IMR-90 (cell line): ENCODE measurements at regions not wholly inside any gene's neighbourhood (a gene's known extent, or its start where the extent isn't known, plus 50 kb on each side); places are given as distances from the start of the nearest gene placed in this dataset.

Source experiments
- ATAC-seq: fragments of 200-7000 bp; cut with Tn5 transposase; 2 replicates; pipeline ENCODE4 v1.9.1; 2020; ENCODE audit warnings: low read depth, mild to moderate bottlenecking, moderate library complexity
- BruUV-seq: library from RNA; stranded (reverse); fragments of 400-500 nt; replicated peaks from 2 replicates; lab custom pipeline; 2021; lab: Mats Ljungman, UMichigan
- CTCF ChIA-PET: fragments of 300-600 bp; formaldehyde crosslinking; extraction: SDS; loops from one replicate; lab custom pipeline; 2021; ENCODE audit warnings: antibody characterized with exemption; lab: Yijun Ruan, JAX
- POLR2A ChIA-PET: fragments of 300-600 bp; sonication (Branson Sonifier 250); formaldehyde crosslinking; loops from one replicate; lab custom pipeline; 2022; ENCODE audit warnings: antibody characterized with exemption; ENCODE audit not compliant: unreplicated experiment; lab: Charles Lee
- DNase-seq: peaks from one replicate; pipeline ENCODE4 v3.0.0; 2013
- H2AFZ ChIP-seq: replicated peaks from 2 replicates; pipeline ENCODE3; 2013; ENCODE audit warnings: low read length, mild to moderate bottlenecking; ENCODE audit not compliant: poor library complexity
- H2AK5ac ChIP-seq: 2 replicates; pipeline ENCODE4 v1.6.1; 2013; ENCODE audit warnings: low read depth, low read length, inconsistent platforms
- H2AK9ac ChIP-seq: replicated peaks from 2 replicates; pipeline ENCODE3; 2013; ENCODE audit warnings: mild to moderate bottlenecking, low read depth, low read length, moderate library complexity; ENCODE audit not compliant: poor library complexity
- H2BK120ac ChIP-seq: 2 replicates; pipeline ENCODE4 v1.6.1; 2013; ENCODE audit warnings: low read depth, low read length, inconsistent platforms
- H2BK15ac ChIP-seq: 3 replicates; pipeline ENCODE4 v1.6.1; 2013; ENCODE audit warnings: low read depth, low read length, inconsistent platforms
- H2BK20ac ChIP-seq: 2 replicates; pipeline ENCODE4 v1.6.1; 2013; ENCODE audit warnings: low read depth, mild to moderate bottlenecking, inconsistent platforms, low read length, moderate library complexity
- H2BK5ac ChIP-seq: 2 replicates; pipeline ENCODE4 v1.6.1; 2013; ENCODE audit warnings: mild to moderate bottlenecking, low read depth, low read length, inconsistent platforms; ENCODE audit not compliant: poor library complexity, severe bottlenecking
- H3K14ac ChIP-seq: replicated peaks from 2 replicates; pipeline ENCODE4 v1.6.1; 2013; ENCODE audit warnings: low read depth, low read length, inconsistent platforms
- H3K18ac ChIP-seq: 2 replicates; pipeline ENCODE4 v1.6.1; 2013; ENCODE audit warnings: low read depth, low read length, control low read depth
- H3K23ac ChIP-seq: 2 replicates; pipeline ENCODE4 v1.6.1; 2013; ENCODE audit warnings: low read depth, low read length, inconsistent platforms
- H3K27ac ChIP-seq: 2 replicates; pipeline ENCODE4 v1.5.1; 2013; ENCODE audit warnings: mild to moderate bottlenecking, control low read depth, low read length; ENCODE audit not compliant: insufficient read depth
- H3K27me3 ChIP-seq: 2 replicates; pipeline ENCODE4 v1.6.1; 2013; ENCODE audit warnings: low read length; ENCODE audit not compliant: control insufficient read depth, insufficient read depth
- H3K36me3 ChIP-seq: 2 replicates; pipeline ENCODE4 v1.6.1; 2013; ENCODE audit warnings: low read length, mixed read lengths; ENCODE audit not compliant: control insufficient read depth, insufficient read depth
- H3K4ac ChIP-seq: 2 replicates; pipeline ENCODE4 v1.6.1; 2013; ENCODE audit warnings: low read depth, low read length, inconsistent platforms
- H3K4me1 ChIP-seq: 2 replicates; pipeline ENCODE4 v1.6.1; 2013; ENCODE audit warnings: low read length, mixed read lengths; ENCODE audit not compliant: control insufficient read depth, insufficient read depth
- H3K4me2 ChIP-seq: 2 replicates; pipeline ENCODE4 v1.6.1; 2013; ENCODE audit warnings: low read depth, mild to moderate bottlenecking, control low read depth, low read length, moderate library complexity
- H3K4me3 ChIP-seq: 2 replicates; pipeline ENCODE4 v1.5.1; 2013; ENCODE audit warnings: low read depth, mild to moderate bottlenecking, control low read depth, low read length, moderate library complexity; ENCODE audit not compliant: insufficient read depth
- H3K56ac ChIP-seq: 2 replicates; pipeline ENCODE4 v1.6.1; 2013; ENCODE audit warnings: low read length, inconsistent platforms; ENCODE audit not compliant: insufficient read depth; ENCODE audit errors: extremely low read depth
- H3K79me1 ChIP-seq, 2 experiments: 2 replicates each; pipeline ENCODE4 v1.6.1; 2013; ENCODE audit warnings: low read length in 2 of 2, inconsistent platforms in 1 of 2, low read depth in 1 of 2
- H3K9ac ChIP-seq: 2 replicates; pipeline ENCODE4 v1.6.1; 2013; ENCODE audit warnings: low read depth, low read length, control low read depth
- H3K9me1 ChIP-seq: 2 replicates; pipeline ENCODE4 v1.6.1; 2013; ENCODE audit warnings: low read length, inconsistent platforms; ENCODE audit not compliant: insufficient read depth
- H3K9me3 ChIP-seq: 2 replicates; pipeline ENCODE4 v1.6.1; 2013; ENCODE audit warnings: low read length; ENCODE audit not compliant: control insufficient read depth, insufficient read depth
- H4K20me1 ChIP-seq: 2 replicates; pipeline ENCODE4 v1.6.1; 2013; ENCODE audit warnings: low read length, inconsistent platforms; ENCODE audit not compliant: insufficient read depth
- H4K5ac ChIP-seq: 2 replicates; pipeline ENCODE4 v1.6.1; 2013; ENCODE audit warnings: mild to moderate bottlenecking, low read depth, low read length, control low read depth
- H4K8ac ChIP-seq, 2 experiments: 2 replicates each; pipeline ENCODE4 v1.6.1; 2013; ENCODE audit warnings: low read depth in 2 of 2, low read length in 2 of 2, control low read depth in 1 of 2, inconsistent platforms in 1 of 2
- H4K91ac ChIP-seq: 2 replicates; pipeline ENCODE4 v1.6.1; 2013; ENCODE audit warnings: low read depth, low read length, inconsistent platforms; ENCODE audit not compliant: insufficient read depth
- BHLHE40 ChIP-seq: fragments of 150-350 bp; IDR thresholded peaks from 2 replicates; pipeline ENCODE4 v1.6.1; 2016; ENCODE audit warnings: mild to moderate bottlenecking, low read depth, low read length
- CEBPB ChIP-seq: IDR thresholded peaks from 2 replicates; pipeline ENCODE4 v1.6.1; 2012; ENCODE audit warnings: low read depth, low read length, improper control_type of control experiment
- CHD1 ChIP-seq: IDR thresholded peaks from 2 replicates; pipeline ENCODE4 v1.6.1; 2012; ENCODE audit warnings: low read depth, low read length, improper control_type of control experiment
- ELK1 ChIP-seq: fragments of 150-350 bp; IDR thresholded peaks from 2 replicates; pipeline ENCODE4 v1.6.1; 2016; ENCODE audit warnings: low read depth, mild to moderate bottlenecking, low read length, moderate library complexity, borderline replicate concordance
- FOS ChIP-seq: fragments of 150-350 bp; IDR thresholded peaks from 2 replicates; pipeline ENCODE4 v1.6.1; 2016; ENCODE audit warnings: low read depth, low read length
- MAFK ChIP-seq: IDR thresholded peaks from 2 replicates; pipeline ENCODE4 v1.6.1; 2012; ENCODE audit warnings: low read depth, low read length, improper control_type of control experiment
- MAZ ChIP-seq: IDR thresholded peaks from 2 replicates; pipeline ENCODE4 v1.6.1; 2012; ENCODE audit warnings: low read depth, mild to moderate bottlenecking, low read length, improper control_type of control experiment, moderate library complexity, borderline replicate concordance
- MXI1 ChIP-seq: IDR thresholded peaks from 2 replicates; pipeline ENCODE4 v1.6.1; 2012; ENCODE audit warnings: low read depth, mild to moderate bottlenecking, low read length, moderate library complexity, borderline replicate concordance
- NFE2L2 ChIP-seq: fragments of 150-350 bp; IDR thresholded peaks from 2 replicates; pipeline ENCODE4 v1.6.1; 2016; ENCODE audit warnings: low read depth, mild to moderate bottlenecking, low read length
- POLR2A ChIP-seq: IDR thresholded peaks from 2 replicates; pipeline ENCODE4 v1.6.1; 2012; ENCODE audit warnings: mild to moderate bottlenecking, low read depth, low read length
- RAD21 ChIP-seq: IDR thresholded peaks from 2 replicates; pipeline ENCODE4 v1.6.1; 2012; ENCODE audit warnings: low read length, improper control_type of control experiment
- RCOR1 ChIP-seq: IDR thresholded peaks from 2 replicates; pipeline ENCODE4 v1.6.1; 2012; ENCODE audit warnings: mild to moderate bottlenecking, low read length, improper control_type of control experiment; ENCODE audit not compliant: insufficient replicate concordance
- RFX5 ChIP-seq: IDR thresholded peaks from 2 replicates; pipeline ENCODE4 v1.8.0; 2012; ENCODE audit warnings: low read depth, mild to moderate bottlenecking, low read length, moderate library complexity
- SMC3 ChIP-seq: fragments of 150-350 bp; IDR thresholded peaks from 2 replicates; pipeline ENCODE4 v1.6.1; 2016; ENCODE audit warnings: low read depth, mild to moderate bottlenecking, antibody characterized with exemption, low read length, moderate library complexity
- USF2 ChIP-seq: fragments of 150-350 bp; IDR thresholded peaks from 2 replicates; pipeline ENCODE4 v1.6.1; 2017; ENCODE audit warnings: mild to moderate bottlenecking, antibody characterized with exemption, low read length, low read depth
- dilution Hi-C: fragments of 300-500 bp; cut with HindIII; formaldehyde crosslinking; loops from one replicate; pipeline ENCODE4 v1.14.3; 2018; ENCODE audit warnings: low sequenced_read_pairs; ENCODE audit not compliant: unreplicated experiment
- in situ Hi-C: fragments of 300-500 bp; cut with MboI; formaldehyde crosslinking; loops from 3 replicates; pipeline ENCODE4 v1.14.3; 2019; ENCODE audit warnings: low sequenced_read_pairs, inconsistent platforms, mixed read lengths
- intact Hi-C: fragments of 100-400 bp; cut with micrococcal nuclease; formaldehyde crosslinking; loops from 2 replicates; pipeline ENCODE4 v1.10.0; 2022
- TF ChIP-seq, protein P1 (sequence below): conservative IDR thresholded peaks from 2 replicates; pipeline ENCODE4 v1.5.1; 2012; ENCODE audit warnings: mild to moderate bottlenecking, low read depth, low read length, improper control_type of control experiment

DNA sequence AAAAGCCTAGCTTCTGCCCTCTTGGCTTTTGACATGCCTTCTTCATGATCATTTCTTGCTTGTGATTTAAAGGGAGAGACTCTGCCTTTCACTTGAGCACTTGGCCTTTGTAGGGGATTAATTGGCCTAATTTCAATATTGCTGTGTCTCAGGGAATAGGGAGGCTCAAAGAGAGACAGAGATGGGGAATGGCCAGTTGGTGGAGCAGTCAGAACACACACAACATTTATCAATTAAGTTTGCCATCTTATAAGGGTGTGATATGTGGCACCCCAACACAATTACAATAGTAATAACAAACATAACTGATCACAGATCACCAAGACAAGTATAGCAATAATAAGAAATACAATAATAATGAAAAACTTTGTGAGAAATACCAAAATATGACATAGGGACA is 122.5 kb upstream of the VCX start:
- Histone ChIP-seq H3K4me1 (no peaks in the 10 kb centered on the region), H3K36me3 (no peaks in the 10 kb centered on the region), H4K20me1 (no peaks in the 10 kb centered on the region), H2BK20ac (no peak overlapping the region), H3K4ac (no peak overlapping the region), H3K27me3 (no peaks in the 10 kb centered on the region), H2AFZ (no peak overlapping the region), H3K56ac (no peak overlapping the region), H4K91ac (no peak overlapping the region), H3K9ac (no peak overlapping the region), H3K9me1 (no peaks in the 10 kb centered on the region), H2BK5ac (no peak overlapping the region), H3K79me1 (no peaks in the 10 kb centered on the region), H4K8ac (no peak overlapping the region), H3K4me2 (no peak overlapping the region), H2AK9ac (no peak overlapping the region), H2BK120ac (no peak overlapping the region), H2AK5ac (no peak overlapping the region), H3K14ac (no peak overlapping the region), H2BK15ac (no peak overlapping the region), H3K4me3 (no peak overlapping the region), H3K23ac (no peak overlapping the region), H3K27ac (no peak overlapping the region), H4K5ac (no peak overlapping the region), H3K9me3 (no peaks in the 10 kb centered on the region), H3K18ac (no peak overlapping the region)
- CTCF ChIA-PET = no interaction called here
- DNase-seq = no peak
- no peak for TF ChIP-seq CEBPB
- no peak for TF ChIP-seq MAFK
- TF ChIP-seq, protein P1, sequence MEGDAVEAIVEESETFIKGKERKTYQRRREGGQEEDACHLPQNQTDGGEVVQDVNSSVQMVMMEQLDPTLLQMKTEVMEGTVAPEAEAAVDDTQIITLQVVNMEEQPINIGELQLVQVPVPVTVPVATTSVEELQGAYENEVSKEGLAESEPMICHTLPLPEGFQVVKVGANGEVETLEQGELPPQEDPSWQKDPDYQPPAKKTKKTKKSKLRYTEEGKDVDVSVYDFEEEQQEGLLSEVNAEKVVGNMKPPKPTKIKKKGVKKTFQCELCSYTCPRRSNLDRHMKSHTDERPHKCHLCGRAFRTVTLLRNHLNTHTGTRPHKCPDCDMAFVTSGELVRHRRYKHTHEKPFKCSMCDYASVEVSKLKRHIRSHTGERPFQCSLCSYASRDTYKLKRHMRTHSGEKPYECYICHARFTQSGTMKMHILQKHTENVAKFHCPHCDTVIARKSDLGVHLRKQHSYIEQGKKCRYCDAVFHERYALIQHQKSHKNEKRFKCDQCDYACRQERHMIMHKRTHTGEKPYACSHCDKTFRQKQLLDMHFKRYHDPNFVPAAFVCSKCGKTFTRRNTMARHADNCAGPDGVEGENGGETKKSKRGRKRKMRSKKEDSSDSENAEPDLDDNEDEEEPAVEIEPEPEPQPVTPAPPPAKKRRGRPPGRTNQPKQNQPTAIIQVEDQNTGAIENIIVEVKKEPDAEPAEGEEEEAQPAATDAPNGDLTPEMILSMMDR = no peak
- TF ChIP-seq MAZ = no peak
- no peak for TF ChIP-seq POLR2A
- no peak for TF ChIP-seq RCOR1
- TF ChIP-seq ELK1 = no peak
- no peak for TF ChIP-seq CHD1
- no peak for TF ChIP-seq NFE2L2
- no peak for TF ChIP-seq USF2
- no peak for TF ChIP-seq MXI1
- no peak for TF ChIP-seq SMC3
- no peak for TF ChIP-seq RFX5
- no peak for TF ChIP-seq FOS
- no peak for TF ChIP-seq RAD21
- TF ChIP-seq BHLHE40 = no peak
- no TSS peak for BruUV-seq
- in situ Hi-C loops = no loop called here
- dilution Hi-C loops = no loop called here
- ATAC-seq = no peak
- POLR2A ChIA-PET = no interaction called here
- intact Hi-C loops = no loop called here
